Endothelial cell (in vitro differentiated cells): ENCODE measurements at regions not wholly inside any gene's neighbourhood (a gene's known extent, or its start where the extent isn't known, plus 50 kb on each side); places are given as distances from the start of the nearest gene placed in this dataset.

Experiments
- DNase-seq: peaks from one replicate; pipeline ENCODE4 v3.0.0; 2021; ENCODE audit warnings: low spot score
- H3K27ac Mint-ChIP-seq: one replicate; pipeline ENCODE4 v1.8.0; 2021; ENCODE audit warnings: mixed read lengths, inconsistent platforms; ENCODE audit not compliant: unreplicated experiment
- H3K27me3 Mint-ChIP-seq: one replicate; pipeline ENCODE4 v1.8.0; 2021; ENCODE audit warnings: mild to moderate bottlenecking, moderate library complexity, mixed read lengths, inconsistent platforms; ENCODE audit not compliant: unreplicated experiment
- H3K36me3 Mint-ChIP-seq: one replicate; pipeline ENCODE4 v1.8.0; 2021; ENCODE audit warnings: mild to moderate bottlenecking, low read depth, mixed read lengths, inconsistent platforms; ENCODE audit not compliant: unreplicated experiment
- H3K4me1 Mint-ChIP-seq: one replicate; pipeline ENCODE4 v1.8.0; 2021; ENCODE audit warnings: mild to moderate bottlenecking, mixed read lengths, inconsistent platforms; ENCODE audit not compliant: unreplicated experiment
- H3K4me3 Mint-ChIP-seq: one replicate; pipeline ENCODE4 v1.8.0; 2021; ENCODE audit warnings: mild to moderate bottlenecking, mixed read lengths, inconsistent platforms; ENCODE audit not compliant: unreplicated experiment
- H3K9me3 Mint-ChIP-seq: one replicate; pipeline ENCODE4 v1.8.0; 2021; ENCODE audit warnings: mixed read lengths, inconsistent platforms; ENCODE audit not compliant: unreplicated experiment
- TF ChIP-seq, protein P1 (sequence below): fragments of 200-600 bp; sonication (generic); IDR thresholded peaks from one replicate; pipeline ENCODE4 v1.5.0; 2021; ENCODE audit warnings: antibody characterized with exemption; ENCODE audit not compliant: unreplicated experiment

DNA sequence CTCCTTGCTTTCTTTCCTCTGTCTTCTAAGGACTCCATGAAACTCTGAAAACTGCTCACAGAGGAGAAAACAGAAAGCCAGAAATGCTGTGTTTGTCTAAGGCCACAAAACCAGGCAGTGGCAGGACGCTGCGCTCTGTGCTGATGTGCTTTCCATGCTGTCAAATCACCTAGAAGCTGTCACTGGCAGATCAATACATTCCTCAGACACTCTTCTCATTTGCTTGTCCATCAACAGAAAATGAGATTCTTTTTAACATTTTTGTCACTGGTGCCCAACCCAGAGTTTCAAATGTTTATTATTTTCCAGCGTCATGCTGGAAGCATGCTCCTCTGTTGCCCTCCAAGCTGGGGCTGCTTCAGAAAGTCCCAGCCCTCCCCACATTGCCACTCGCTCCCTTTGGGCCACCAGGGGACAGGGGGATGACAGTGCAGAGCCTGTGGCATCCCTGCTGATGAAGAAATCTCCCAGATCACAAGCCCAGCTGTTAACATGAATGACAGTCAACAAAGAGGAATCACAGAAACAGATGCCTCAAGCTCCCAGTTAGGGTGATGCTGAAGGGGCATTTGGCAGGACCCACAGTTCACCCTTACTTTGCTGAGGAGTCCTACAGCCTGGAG, 117.5 kb upstream of the MEIS1 start:
- TF ChIP-seq, protein P1, sequence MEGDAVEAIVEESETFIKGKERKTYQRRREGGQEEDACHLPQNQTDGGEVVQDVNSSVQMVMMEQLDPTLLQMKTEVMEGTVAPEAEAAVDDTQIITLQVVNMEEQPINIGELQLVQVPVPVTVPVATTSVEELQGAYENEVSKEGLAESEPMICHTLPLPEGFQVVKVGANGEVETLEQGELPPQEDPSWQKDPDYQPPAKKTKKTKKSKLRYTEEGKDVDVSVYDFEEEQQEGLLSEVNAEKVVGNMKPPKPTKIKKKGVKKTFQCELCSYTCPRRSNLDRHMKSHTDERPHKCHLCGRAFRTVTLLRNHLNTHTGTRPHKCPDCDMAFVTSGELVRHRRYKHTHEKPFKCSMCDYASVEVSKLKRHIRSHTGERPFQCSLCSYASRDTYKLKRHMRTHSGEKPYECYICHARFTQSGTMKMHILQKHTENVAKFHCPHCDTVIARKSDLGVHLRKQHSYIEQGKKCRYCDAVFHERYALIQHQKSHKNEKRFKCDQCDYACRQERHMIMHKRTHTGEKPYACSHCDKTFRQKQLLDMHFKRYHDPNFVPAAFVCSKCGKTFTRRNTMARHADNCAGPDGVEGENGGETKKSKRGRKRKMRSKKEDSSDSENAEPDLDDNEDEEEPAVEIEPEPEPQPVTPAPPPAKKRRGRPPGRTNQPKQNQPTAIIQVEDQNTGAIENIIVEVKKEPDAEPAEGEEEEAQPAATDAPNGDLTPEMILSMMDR, result no peak
- H3K27me3 Mint-ChIP-seq, result no peaks in the 10 kb centered on the region
- H3K4me3 Mint-ChIP-seq, result no peak overlapping the region
- H3K27ac Mint-ChIP-seq, result no peak overlapping the region
- H3K36me3 Mint-ChIP-seq, result no peaks in the 10 kb centered on the region
- DNase-seq, result no peak
- peaks cover 3% of the 10 kb centered on the region for H3K4me1 Mint-ChIP-seq
- H3K9me3 Mint-ChIP-seq, result no peaks in the 10 kb centered on the region

DNA sequence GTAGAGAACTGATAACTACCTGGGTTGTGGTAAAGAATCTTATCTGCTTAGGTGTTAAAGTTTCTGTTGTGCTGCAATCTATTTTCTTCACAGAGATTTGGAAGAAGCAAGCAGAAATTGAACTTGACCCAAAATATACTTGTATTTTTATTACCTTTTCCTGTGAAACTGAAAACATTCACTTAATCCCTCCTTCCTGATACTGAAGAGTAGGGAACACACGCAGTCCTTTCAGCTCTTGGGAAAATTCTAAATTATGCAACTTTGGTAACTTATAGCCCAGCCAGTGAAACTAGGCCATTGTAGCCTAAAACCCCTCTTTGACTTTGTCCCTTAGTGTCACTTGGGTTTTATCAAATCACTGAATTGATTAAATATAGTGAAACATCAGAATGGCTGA, 128.4 kb upstream of the MEIS1 start:
- Mint-ChIP-seq H3K27me3 (no peaks in the 10 kb centered on the region), H3K9me3 (no peaks in the 10 kb centered on the region), H3K4me3 (no peak overlapping the region), H3K4me1 (no peaks in the 10 kb centered on the region), H3K27ac (no peak overlapping the region), H3K36me3 (no peaks in the 10 kb centered on the region)
- TF ChIP-seq, protein P1, result no peak
- DNase-seq, result no peak

- Mint-ChIP-seq H3K27me3 (no peaks in the 10 kb centered on the region), H3K27ac (no peak overlapping the region), H3K36me3 (no peaks in the 10 kb centered on the region), H3K4me3 (no peak overlapping the region), H3K4me1 (no peaks in the 10 kb centered on the region), H3K9me3 (no peaks in the 10 kb centered on the region)
- no peak for DNase-seq
- TF ChIP-seq, protein P1, result no peak
Observed at GRCh38 chr2:66305718-66306117, 129.2 kb upstream of the MEIS1 start.

- H3K27ac Mint-ChIP-seq, result no peak overlapping the region
Observed at GRCh38 chr2:66303471-66303870, 131.5 kb upstream of the MEIS1 start.

DNA sequence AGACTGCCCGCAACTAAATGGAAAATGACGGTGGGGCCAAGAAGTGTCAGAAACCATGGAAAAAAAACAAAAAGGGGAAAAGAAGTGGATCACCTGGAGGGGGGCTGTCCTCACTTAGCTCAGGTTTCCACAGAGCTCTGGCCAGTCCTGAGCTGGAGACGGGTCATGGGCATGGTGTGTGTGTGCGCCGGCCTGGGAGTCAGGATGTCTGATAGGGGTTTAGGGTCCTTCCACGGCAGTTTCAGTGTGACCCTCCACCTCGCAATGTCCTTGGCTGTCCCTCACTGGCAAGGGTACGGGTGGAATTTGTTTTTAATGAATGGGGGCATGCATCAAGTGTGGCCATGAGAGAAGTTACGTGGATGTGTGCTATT, 133.2 kb upstream of the MEIS1 start:
- TF ChIP-seq, protein P1, result no peak
- H3K27ac Mint-ChIP-seq, result no peak overlapping the region
- peaks cover 2% of the 10 kb centered on the region for H3K27me3 Mint-ChIP-seq
- H3K9me3 Mint-ChIP-seq, result no peaks in the 10 kb centered on the region
- H3K4me1 Mint-ChIP-seq, result no peaks in the 10 kb centered on the region
- DNase-seq, result no peak
- H3K4me3 Mint-ChIP-seq, result no peak overlapping the region
- H3K36me3 Mint-ChIP-seq, result no peaks in the 10 kb centered on the region

More at GRCh38 chr2:66303471-66303870, 131.5 kb upstream of the MEIS1 start:
- TF ChIP-seq, protein P1, result no peak
- H3K9me3 Mint-ChIP-seq, result no peaks in the 10 kb centered on the region
- no peak for DNase-seq
- H3K4me1 Mint-ChIP-seq, result no peaks in the 10 kb centered on the region
- no peaks in the 10 kb centered on the region for H3K36me3 Mint-ChIP-seq
- no peak overlapping the region for H3K4me3 Mint-ChIP-seq
- no peaks in the 10 kb centered on the region for H3K27me3 Mint-ChIP-seq
